ENCODE measurements at regions not wholly inside any gene's neighbourhood (a gene's known extent, or its start where the extent isn't known, plus 50 kb on each side); places are given as distances from the start of the nearest gene placed in this dataset.
A peak's percentile ranks its signal among the peaks of the same experiment; 100 is the strongest.
"Not testable (repeated sequence)": the region's sequence is repeated elsewhere in the genome, so short reads cannot be mapped to it uniquely, and the experiment has no call there.

DNA sequence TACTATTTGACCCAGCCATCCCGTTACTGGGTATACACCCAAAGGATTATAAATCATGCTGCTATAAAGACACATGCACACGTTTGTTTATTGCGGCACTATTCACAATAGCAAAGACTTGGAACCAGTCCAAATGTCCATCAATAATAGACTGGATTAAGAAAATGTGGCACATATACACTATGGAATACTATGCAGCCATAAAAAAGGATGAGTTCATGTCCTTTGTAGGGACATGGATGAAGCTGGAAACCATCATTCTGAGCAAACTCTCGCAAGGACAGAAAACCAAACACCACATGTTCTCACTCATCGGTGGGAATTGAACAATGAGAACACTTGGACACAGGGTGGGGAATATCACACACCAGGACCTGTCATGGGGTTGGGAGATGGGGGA is 56.7 kb upstream of the SELENOP start:
- H3K27ac ChIP-seq (ENCODE audit: extremely low read depth, low read depth, low read length); H2AFZ ChIP-seq (ENCODE audit: low read depth, low read length); H4K20me1 ChIP-seq (replicated peaks; ENCODE audit: control insufficient read depth, insufficient read depth, low read length); H3K9ac ChIP-seq (ENCODE audit: insufficient read depth in 1 of 2, low read depth in 2 of 2, low read length in 2 of 2); intact Hi-C loops (cut with micrococcal nuclease); DNase-seq (ENCODE audit: extremely low read depth in 1 of 4, low spot score in 3 of 4); H3K36me3 ChIP-seq (ENCODE audit: control insufficient read depth, insufficient read depth, low read length); H3K4me2 ChIP-seq (ENCODE audit: insufficient read depth, low read length); FAIRE-seq; POLR2A ChIA-PET; H3K79me2 ChIP-seq (ENCODE audit: control insufficient read depth, insufficient read depth, low read length); BruUV-seq (replicated peaks); CTCF ChIA-PET (ENCODE audit: low intra/inter-chr PET ratio); ATAC-seq; H3K27me3 ChIP-seq (ENCODE audit: control insufficient read depth in 2 of 2, insufficient read depth in 2 of 2, low read length in 2 of 2); H3K4me3 ChIP-seq; in situ Hi-C loops (cut with MboI); H3K9me3 ChIP-seq (replicated peaks; ENCODE audit: control insufficient read depth, insufficient read depth, low read depth, low read length); H3K9me1 ChIP-seq (ENCODE audit: control insufficient read depth, insufficient read depth, low read length): not testable (repeated sequence)
- H3K4me1 ChIP-seq (replicated peaks in 1 of 2; ENCODE audit: control insufficient read depth in 2 of 2, insufficient read depth in 2 of 2, low read length in 2 of 2): peaks cover 13 to 23% of the 10 kb centered on the region in 2 experiments; a peak in 4 of 5 replicates
- TF ChIP-seq KDM1A (IDR thresholded peaks at IDR 0.05): 0 out of 4 replicates have a peak, but pooled peaks of 1 of the 2 experiments have one; percentile 27
- peak; percentile 19; the same call in 1 of the 2 replicates for TF ChIP-seq NFIC (IDR thresholded peaks at IDR 0.05)
- TF ChIP-seq ZNF146 (CRISPR knock-in tag; IDR thresholded peaks at IDR 0.05; ENCODE audit: unreplicated experiment): peak; percentile 74
- peak; percentile 58; the same call in 1 of the 2 replicates for TF ChIP-seq BCOR (IDR thresholded peaks at IDR 0.05)
- 43% methylated on average over 4 of the region's 5 CpGs for WGBS (ENCODE audit: insufficient coverage, low coverage, missing lambda C conversion rate)

DNA sequence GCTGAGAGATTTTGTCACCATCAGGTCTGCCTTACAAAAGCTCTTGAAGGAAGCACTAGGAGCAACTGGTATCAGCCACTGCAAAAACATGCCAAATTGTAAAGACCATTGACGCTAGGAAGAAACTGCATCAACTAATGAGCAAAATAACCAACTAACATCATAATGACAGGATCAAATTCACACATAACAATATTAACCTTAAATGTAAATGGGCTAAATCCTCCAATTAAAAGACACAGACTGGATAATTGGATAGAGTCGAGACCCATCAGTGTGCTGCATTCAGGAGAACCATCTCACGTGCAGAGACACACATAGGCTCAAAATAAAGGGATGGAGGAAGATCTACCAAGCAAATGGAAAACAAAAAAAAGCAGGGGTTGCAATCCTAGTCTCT is 53.1 kb upstream of the SELENOP start:
- H3K4me3 ChIP-seq; H2AFZ ChIP-seq (ENCODE audit: low read depth, low read length); BruUV-seq (replicated peaks); in situ Hi-C loops (cut with MboI); H3K27me3 ChIP-seq (ENCODE audit: control insufficient read depth in 2 of 2, insufficient read depth in 2 of 2, low read length in 2 of 2); H4K20me1 ChIP-seq (replicated peaks; ENCODE audit: control insufficient read depth, insufficient read depth, low read length); intact Hi-C loops (cut with micrococcal nuclease); H3K36me3 ChIP-seq (ENCODE audit: control insufficient read depth, insufficient read depth, low read length); DNase-seq (ENCODE audit: extremely low read depth in 1 of 4, low spot score in 3 of 4); H3K9ac ChIP-seq (ENCODE audit: insufficient read depth in 1 of 2, low read depth in 2 of 2, low read length in 2 of 2); H3K27ac ChIP-seq (ENCODE audit: extremely low read depth, low read depth, low read length); H3K4me1 ChIP-seq (replicated peaks in 1 of 2; ENCODE audit: control insufficient read depth in 2 of 2, insufficient read depth in 2 of 2, low read length in 2 of 2); H3K9me1 ChIP-seq (ENCODE audit: control insufficient read depth, insufficient read depth, low read length); ATAC-seq; FAIRE-seq; CTCF ChIA-PET (ENCODE audit: low intra/inter-chr PET ratio); H3K79me2 ChIP-seq (ENCODE audit: control insufficient read depth, insufficient read depth, low read length); H3K9me3 ChIP-seq (replicated peaks; ENCODE audit: control insufficient read depth, insufficient read depth, low read depth, low read length); H3K4me2 ChIP-seq (ENCODE audit: insufficient read depth, low read length): not testable (repeated sequence)
- peak; percentile 98 for TF ChIP-seq ZNF507 (tag; conservative IDR thresholded peaks at IDR 0.05)
- TF ChIP-seq ZNF354B (CRISPR knock-in tag; IDR thresholded peaks at IDR 0.05): peak; percentile 80
- WGBS (ENCODE audit: insufficient coverage, low coverage, missing lambda C conversion rate): 5% methylated on average over 3 of the region's 3 CpGs
- POLR2A ChIA-PET: interaction anchor here (2.5 kb wide), 1 partner anchor 8 kb away, joined by 7 read pairs; no protein-coding TSS in a partner anchor

All from K562 (cell line).